Peyer's patch (tissue), 4 donors: ENCODE measurements at regions not wholly inside any gene's neighbourhood (a gene's known extent, or its start where the extent isn't known, plus 50 kb on each side); places are given as distances from the start of the nearest gene placed in this dataset.

Source experiments
- DNase-seq, 3 donors: peaks; one replicate each; pipeline ENCODE4 v3.0.0-alpha.2; 2017 to 2019
- H3K27ac ChIP-seq, 4 donors: fragments of 200-600 bp; sonication (generic); one replicate each; pipeline ENCODE4 v1.5.1; 2016 to 2019
- H3K27me3 ChIP-seq, 2 donors: fragments of 200-600 bp; sonication (generic); one replicate each; pipeline ENCODE4 v1.5.1; 2019
- H3K36me3 ChIP-seq, 3 donors: fragments of 200-600 bp; sonication (generic); one replicate each; pipeline ENCODE4 v1.5.1; 2016 to 2019
- H3K4me1 ChIP-seq, 4 donors: fragments of 200-600 bp; sonication (generic); one replicate each; pipeline ENCODE4 v1.5.1; 2016 to 2019
- H3K4me3 ChIP-seq, 4 donors: fragments of 200-600 bp; sonication (generic); 1 replicate in 3 of 4; 2 replicates in 1 of 4; pipeline ENCODE4 v1.5.1; 2016 to 2019; ENCODE audit warnings: mild to moderate bottlenecking in 1 of 4
- H3K9me3 ChIP-seq, 4 donors: fragments of 200-600 bp; sonication (generic); one replicate each; pipeline ENCODE4 v1.5.1; 2016 to 2019; ENCODE audit warnings: mild to moderate bottlenecking in 1 of 4
- POLR2A ChIP-seq, 2 donors: fragments of 450-650 bp; IDR thresholded peaks; one replicate each; pipeline ENCODE4 v1.5.1; 2017; ENCODE audit warnings: antibody characterized with exemption in 2 of 2, mild to moderate bottlenecking in 2 of 2, moderate library complexity in 2 of 2
- TF ChIP-seq, protein P1 (sequence below), 6 experiments: fragments of 450-650 bp in 4 of 6; fragments of 200-600 bp in 2 of 6; sonication (generic) in 1 of 6; IDR thresholded peaks; one replicate each; pipeline ENCODE4 v1.5.1; 2017 to 2019; ENCODE audit warnings: antibody characterized with exemption in 6 of 6, mild to moderate bottlenecking in 3 of 6, moderate library complexity in 1 of 6

DNA sequence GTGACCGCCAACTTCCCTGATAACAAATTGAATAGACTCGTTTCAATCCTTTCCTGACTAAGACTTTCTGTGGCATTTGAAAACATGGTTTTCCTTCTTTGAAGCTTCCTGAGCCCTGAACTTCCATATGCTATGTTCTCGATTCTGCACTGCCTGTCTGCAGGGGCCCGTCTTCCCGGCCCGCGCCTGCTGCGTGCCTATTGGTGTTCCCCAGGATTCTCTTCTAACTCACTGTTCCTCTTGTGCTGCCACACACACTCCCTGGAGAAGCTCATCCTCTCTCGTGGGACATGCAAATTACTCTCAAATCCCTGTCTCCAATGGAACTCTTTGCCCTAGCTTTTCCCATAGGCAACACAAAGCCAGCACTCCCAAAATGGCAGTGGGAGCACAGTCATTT is 262.9 kb upstream of the GATB start:
- TF ChIP-seq POLR2A (IDR thresholded peaks at IDR 0.05): no peak
- TF ChIP-seq, protein P1, sequence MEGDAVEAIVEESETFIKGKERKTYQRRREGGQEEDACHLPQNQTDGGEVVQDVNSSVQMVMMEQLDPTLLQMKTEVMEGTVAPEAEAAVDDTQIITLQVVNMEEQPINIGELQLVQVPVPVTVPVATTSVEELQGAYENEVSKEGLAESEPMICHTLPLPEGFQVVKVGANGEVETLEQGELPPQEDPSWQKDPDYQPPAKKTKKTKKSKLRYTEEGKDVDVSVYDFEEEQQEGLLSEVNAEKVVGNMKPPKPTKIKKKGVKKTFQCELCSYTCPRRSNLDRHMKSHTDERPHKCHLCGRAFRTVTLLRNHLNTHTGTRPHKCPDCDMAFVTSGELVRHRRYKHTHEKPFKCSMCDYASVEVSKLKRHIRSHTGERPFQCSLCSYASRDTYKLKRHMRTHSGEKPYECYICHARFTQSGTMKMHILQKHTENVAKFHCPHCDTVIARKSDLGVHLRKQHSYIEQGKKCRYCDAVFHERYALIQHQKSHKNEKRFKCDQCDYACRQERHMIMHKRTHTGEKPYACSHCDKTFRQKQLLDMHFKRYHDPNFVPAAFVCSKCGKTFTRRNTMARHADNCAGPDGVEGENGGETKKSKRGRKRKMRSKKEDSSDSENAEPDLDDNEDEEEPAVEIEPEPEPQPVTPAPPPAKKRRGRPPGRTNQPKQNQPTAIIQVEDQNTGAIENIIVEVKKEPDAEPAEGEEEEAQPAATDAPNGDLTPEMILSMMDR (IDR thresholded peaks at IDR 0.05): no peak
- H3K36me3 ChIP-seq: no peaks in the 10 kb centered on the region

DNA sequence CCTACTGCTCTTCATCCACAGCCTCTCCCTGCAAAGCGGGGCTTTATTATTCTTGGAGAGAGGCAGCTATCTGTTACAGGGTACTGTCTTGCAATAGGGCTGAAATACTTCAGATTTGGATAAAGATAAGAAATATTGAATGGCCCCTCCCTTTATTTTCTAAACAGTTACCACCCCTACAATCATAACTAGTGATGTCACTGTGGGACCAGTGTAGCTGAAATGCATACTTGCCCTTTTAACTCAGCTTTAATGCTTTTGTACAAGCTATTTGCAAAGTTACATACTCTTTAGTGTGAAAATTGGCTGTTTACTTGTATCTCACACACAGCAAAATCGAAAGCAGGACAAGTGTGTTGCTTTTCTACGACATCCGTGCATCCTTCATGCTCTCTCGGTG is 261.7 kb upstream of the GATB start:
- H3K9me3 ChIP-seq: no peaks in the 10 kb centered on the region
- DNase-seq: no peak
- no peak overlapping the region for H3K27ac ChIP-seq
- TF ChIP-seq, protein P1 (IDR thresholded peaks at IDR 0.05): no peak
- TF ChIP-seq POLR2A (IDR thresholded peaks at IDR 0.05): no peak
- no peak overlapping the region for H3K4me3 ChIP-seq
- no peaks in the 10 kb centered on the region for H3K27me3 ChIP-seq
- no peaks in the 10 kb centered on the region for H3K4me1 ChIP-seq
- H3K36me3 ChIP-seq: no peaks in the 10 kb centered on the region

More for the DNA sequence above, 262.9 kb upstream of the GATB start:
- Histone ChIP-seq H3K27ac (no peak overlapping the region), H3K4me3 (no peak overlapping the region), H3K9me3 (no peaks in the 10 kb centered on the region), H3K27me3 (no peaks in the 10 kb centered on the region), H3K4me1 (no peaks in the 10 kb centered on the region)
- DNase-seq: no peak

- Histone ChIP-seq H3K36me3 (no peaks in the 10 kb centered on the region), H3K9me3 (no peaks in the 10 kb centered on the region)
- DNase-seq: no peak
Observed at GRCh38 chr4:152021788-152022438, 261.1 kb upstream of the GATB start.

DNA sequence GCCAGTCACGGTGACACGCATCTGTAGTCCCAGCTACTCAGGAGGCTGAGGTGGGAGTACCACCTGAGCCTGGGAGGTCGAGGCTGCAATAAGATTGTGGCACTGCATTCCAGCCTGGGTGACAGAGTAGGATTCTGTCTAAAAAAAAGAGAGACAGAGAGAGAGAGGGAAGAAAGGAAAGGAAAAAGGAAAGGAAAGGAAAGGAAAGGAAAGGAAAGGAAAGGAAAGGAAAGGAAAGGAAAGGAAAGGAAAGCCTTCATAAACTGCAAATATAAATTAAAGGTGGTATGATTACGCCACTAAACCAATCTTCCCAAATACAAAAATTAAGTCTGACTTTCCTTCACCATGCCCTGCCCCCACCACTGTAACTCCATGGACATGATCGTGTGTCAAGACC is 259.3 kb upstream of the GATB start:
- Histone ChIP-seq H3K4me1 (no peaks in the 10 kb centered on the region), H3K27ac (no peak overlapping the region), H3K36me3 (no peaks in the 10 kb centered on the region), H3K4me3 (no peak overlapping the region), H3K27me3 (no peaks in the 10 kb centered on the region), H3K9me3 (no peaks in the 10 kb centered on the region)
- DNase-seq: no peak
- TF ChIP-seq POLR2A (IDR thresholded peaks at IDR 0.05): no peak
- TF ChIP-seq, protein P1 (IDR thresholded peaks at IDR 0.05): no peak

More at GRCh38 chr4:152021788-152022438, 261.1 kb upstream of the GATB start:
- Histone ChIP-seq H3K4me3 (no peak overlapping the region), H3K27ac (no peak overlapping the region), H3K27me3 (no peaks in the 10 kb centered on the region), H3K4me1 (no peaks in the 10 kb centered on the region)
- TF ChIP-seq, protein P1 (IDR thresholded peaks at IDR 0.05): no peak
- TF ChIP-seq POLR2A (IDR thresholded peaks at IDR 0.05): no peak

- TF ChIP-seq, protein P1 (IDR thresholded peaks at IDR 0.05): no peak
- no peak for TF ChIP-seq POLR2A (IDR thresholded peaks at IDR 0.05)
- Histone ChIP-seq H3K36me3 (no peaks in the 10 kb centered on the region), H3K4me1 (no peaks in the 10 kb centered on the region), H3K9me3 (no peaks in the 10 kb centered on the region), H3K27me3 (no peaks in the 10 kb centered on the region), H3K4me3 (no peak overlapping the region), H3K27ac (no peak overlapping the region)
- no peak for DNase-seq
Observed at GRCh38 chr4:152016303-152016620, 255.5 kb upstream of the GATB start.
